Lower lobe of right lung (tissue), 2 donors: ENCODE measurements at regions not wholly inside any gene's neighbourhood (a gene's known extent, or its start where the extent isn't known, plus 50 kb on each side); places are given as distances from the start of the nearest gene placed in this dataset.

Experiments used
- ATAC-seq, 2 donors: fragments of 200-7000 bp; cut with Tn5 transposase; one replicate each; pipeline ENCODE4 v1.9.1; 2020 to 2022; ENCODE audit warnings: mild to moderate bottlenecking in 2 of 2, moderate library complexity in 2 of 2
- DNase-seq: peaks from one replicate; pipeline ENCODE4 v3.0.0-alpha.2; 2020
- H3K27ac ChIP-seq: fragments of 200-600 bp; one replicate; pipeline ENCODE4 v1.8.0; 2022
- H3K27me3 ChIP-seq: fragments of 200-600 bp; one replicate; pipeline ENCODE4 v1.8.0; 2022; ENCODE audit warnings: low read depth
- H3K36me3 ChIP-seq: fragments of 200-600 bp; one replicate; pipeline ENCODE4 v1.8.0; 2022; ENCODE audit warnings: mild to moderate bottlenecking
- H3K4me1 ChIP-seq: fragments of 200-600 bp; one replicate; pipeline ENCODE4 v1.8.0; 2022
- H3K4me3 ChIP-seq: fragments of 200-600 bp; one replicate; pipeline ENCODE4 v1.8.0; 2022; ENCODE audit warnings: mild to moderate bottlenecking
- H3K9me3 ChIP-seq: fragments of 200-600 bp; one replicate; pipeline ENCODE4 v1.8.0; 2022
- intact Hi-C: fragments of 100-400 bp; cut with DNase I; formaldehyde crosslinking; loops from one replicate; pipeline ENCODE4 v1.11.0; 2022
- TF ChIP-seq, protein P1 (sequence below): fragments of 200-600 bp; IDR thresholded peaks from one replicate; pipeline ENCODE4 v1.8.0; 2022; ENCODE audit warnings: antibody characterized with exemption, mild to moderate bottlenecking
- donor health status: DM: no; HTN: yes; CAD: no; lungs with severe emphysema.

DNA sequence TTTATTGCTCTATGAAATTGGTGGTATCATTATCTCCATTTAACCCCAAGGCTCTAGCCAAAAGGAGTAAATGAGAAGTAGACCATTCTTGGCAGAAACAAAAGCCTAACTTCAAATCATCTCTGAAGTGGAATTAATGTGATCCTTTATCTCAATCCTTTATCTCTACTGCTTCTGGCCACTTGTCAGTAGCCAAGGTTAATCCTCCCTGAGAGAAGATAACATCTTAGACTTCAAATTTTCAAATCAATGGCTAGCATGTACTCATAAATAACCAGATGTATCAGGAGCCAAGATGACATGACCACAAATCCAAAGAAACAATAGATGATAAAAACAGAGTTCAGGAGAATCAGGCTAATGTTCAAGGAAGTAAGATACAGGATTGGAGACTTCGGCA, 123.1 kb upstream of the RASSF8 start:
- no peak for ATAC-seq
- TF ChIP-seq, protein P1, sequence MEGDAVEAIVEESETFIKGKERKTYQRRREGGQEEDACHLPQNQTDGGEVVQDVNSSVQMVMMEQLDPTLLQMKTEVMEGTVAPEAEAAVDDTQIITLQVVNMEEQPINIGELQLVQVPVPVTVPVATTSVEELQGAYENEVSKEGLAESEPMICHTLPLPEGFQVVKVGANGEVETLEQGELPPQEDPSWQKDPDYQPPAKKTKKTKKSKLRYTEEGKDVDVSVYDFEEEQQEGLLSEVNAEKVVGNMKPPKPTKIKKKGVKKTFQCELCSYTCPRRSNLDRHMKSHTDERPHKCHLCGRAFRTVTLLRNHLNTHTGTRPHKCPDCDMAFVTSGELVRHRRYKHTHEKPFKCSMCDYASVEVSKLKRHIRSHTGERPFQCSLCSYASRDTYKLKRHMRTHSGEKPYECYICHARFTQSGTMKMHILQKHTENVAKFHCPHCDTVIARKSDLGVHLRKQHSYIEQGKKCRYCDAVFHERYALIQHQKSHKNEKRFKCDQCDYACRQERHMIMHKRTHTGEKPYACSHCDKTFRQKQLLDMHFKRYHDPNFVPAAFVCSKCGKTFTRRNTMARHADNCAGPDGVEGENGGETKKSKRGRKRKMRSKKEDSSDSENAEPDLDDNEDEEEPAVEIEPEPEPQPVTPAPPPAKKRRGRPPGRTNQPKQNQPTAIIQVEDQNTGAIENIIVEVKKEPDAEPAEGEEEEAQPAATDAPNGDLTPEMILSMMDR, result no peak
- intact Hi-C loops, result no loop called here
- H3K4me1 ChIP-seq, result no peaks in the 10 kb centered on the region
- H3K4me3 ChIP-seq, result no peak overlapping the region
- no peak for DNase-seq
- H3K27me3 ChIP-seq, result no peaks in the 10 kb centered on the region
- H3K27ac ChIP-seq, result no peak overlapping the region
- H3K36me3 ChIP-seq, result no peaks in the 10 kb centered on the region
- no peaks in the 10 kb centered on the region for H3K9me3 ChIP-seq

DNA sequence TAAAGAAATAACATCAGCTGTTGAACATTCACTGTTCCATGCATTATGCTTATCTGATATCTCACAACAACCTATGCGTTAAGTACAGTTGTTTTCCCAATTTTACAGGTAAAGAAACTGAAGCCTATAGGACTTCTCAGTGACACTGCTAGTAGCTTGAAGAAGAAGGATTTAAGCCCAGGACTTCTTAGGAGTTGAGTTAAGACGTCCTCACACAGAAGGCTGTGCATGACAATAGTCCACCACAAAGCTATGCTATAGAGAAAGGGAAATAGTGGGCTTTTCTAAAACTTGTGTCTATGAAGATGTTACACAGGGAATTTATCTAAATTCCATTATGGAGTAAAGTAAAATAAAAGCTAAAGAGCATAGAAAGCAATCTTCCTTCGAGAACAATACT, 120.5 kb upstream of the RASSF8 start:
- ATAC-seq, result no peak
- intact Hi-C loops, result no loop called here
- no peak for DNase-seq

DNA sequence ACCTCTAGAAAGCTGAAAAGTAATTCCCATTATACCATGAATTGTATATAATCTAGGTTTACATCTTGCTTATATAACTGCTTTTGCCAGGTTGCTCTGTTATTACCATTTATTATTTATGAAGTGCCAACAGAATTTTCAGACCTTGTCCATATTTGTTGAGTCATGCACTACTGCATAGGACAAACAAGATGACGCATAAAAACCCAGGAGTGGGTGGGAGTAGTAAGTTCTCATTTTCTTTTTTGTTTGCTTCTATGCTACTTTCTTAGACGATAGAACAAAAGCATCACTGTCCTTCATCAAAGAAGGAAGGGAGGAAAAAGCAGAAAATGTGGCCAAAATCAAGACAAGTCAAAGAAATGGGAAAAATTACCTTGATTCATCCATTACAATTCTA, 119.0 kb upstream of the RASSF8 start:
- ATAC-seq (no peak), DNase-seq (no peak)
- no peak overlapping the region for H3K27ac ChIP-seq
- TF ChIP-seq, protein P1, result no peak
- no peaks in the 10 kb centered on the region for H3K9me3 ChIP-seq
- no peak overlapping the region for H3K4me3 ChIP-seq
- H3K36me3 ChIP-seq, result no peaks in the 10 kb centered on the region
- H3K27me3 ChIP-seq, result no peaks in the 10 kb centered on the region
- H3K4me1 ChIP-seq, result no peaks in the 10 kb centered on the region
- intact Hi-C loops, result no loop called here

More for the DNA sequence above, 120.5 kb upstream of the RASSF8 start:
- Histone ChIP-seq H3K9me3 (no peaks in the 10 kb centered on the region), H3K36me3 (no peaks in the 10 kb centered on the region), H3K4me1 (no peaks in the 10 kb centered on the region), H3K4me3 (no peak overlapping the region), H3K27me3 (no peaks in the 10 kb centered on the region), H3K27ac (no peak overlapping the region)
- TF ChIP-seq, protein P1, result no peak

DNA sequence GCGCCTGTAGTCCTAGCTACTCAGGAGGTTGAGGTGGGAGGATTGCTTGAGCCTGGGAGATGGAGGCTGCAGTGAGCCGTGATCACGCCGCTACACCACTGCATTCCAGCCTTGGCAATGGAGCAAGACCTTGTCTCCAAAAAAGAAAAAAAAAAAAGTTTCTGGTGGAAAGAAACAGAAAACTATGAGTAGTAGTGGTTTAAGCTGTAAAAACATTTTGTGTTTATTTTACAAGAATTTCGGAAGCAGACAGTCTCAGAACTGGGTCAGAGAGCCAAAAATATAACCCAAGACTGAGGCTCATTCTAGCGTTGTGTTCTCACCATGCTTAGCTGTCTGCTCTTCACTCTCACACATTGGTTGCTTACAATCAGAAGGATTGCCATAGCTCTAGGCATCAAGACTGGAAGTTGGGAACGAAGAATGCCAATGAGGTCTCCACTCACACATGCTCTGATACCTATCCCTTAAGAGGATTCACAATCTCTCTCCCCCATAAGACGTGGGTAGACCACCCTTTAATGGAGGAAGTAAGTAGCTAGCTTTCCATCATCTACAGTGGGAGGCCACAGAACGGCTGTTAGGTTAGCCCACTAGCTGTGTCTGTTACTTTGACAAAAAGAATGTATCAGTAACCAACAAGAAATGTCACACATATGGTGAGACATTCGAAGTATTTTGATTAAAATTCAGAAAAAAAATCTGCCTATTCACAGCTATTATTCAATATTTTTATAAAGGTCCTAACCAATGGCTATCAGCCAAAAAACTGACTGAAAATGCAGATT, 117.6 kb upstream of the RASSF8 start:
- ATAC-seq (no peak), DNase-seq (no peak)
- Histone ChIP-seq H3K9me3 (no peaks in the 10 kb centered on the region), H3K27ac (no peak overlapping the region), H3K4me1 (no peaks in the 10 kb centered on the region), H3K4me3 (no peak overlapping the region), H3K27me3 (no peaks in the 10 kb centered on the region), H3K36me3 (no peaks in the 10 kb centered on the region)
- TF ChIP-seq, protein P1, result no peak
- intact Hi-C loops, result no loop called here

DNA sequence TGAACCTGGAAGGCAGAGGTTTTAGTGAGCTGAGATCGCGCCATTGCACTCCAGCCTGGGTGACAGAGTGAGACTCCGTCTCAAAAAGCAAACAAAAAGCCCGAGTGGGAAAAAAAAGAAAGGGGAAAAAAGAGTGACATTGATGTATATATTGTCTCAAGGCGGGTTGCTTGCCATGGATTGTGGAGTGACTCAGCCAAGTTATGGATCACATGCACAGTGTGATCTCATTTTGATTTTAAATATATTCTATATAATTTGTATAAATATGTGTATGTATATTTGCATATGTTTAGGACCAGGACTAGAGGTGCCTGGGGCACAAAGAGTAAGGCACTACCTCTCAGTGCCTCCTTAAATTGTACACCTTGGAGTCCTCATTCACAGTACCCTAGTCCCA, 116.2 kb upstream of the RASSF8 start:
- TF ChIP-seq, protein P1, result no peak
- no peaks in the 10 kb centered on the region for H3K4me1 ChIP-seq
- no peak for ATAC-seq
- no peak overlapping the region for H3K27ac ChIP-seq
- no peaks in the 10 kb centered on the region for H3K9me3 ChIP-seq
- no peak overlapping the region for H3K4me3 ChIP-seq
- no peaks in the 10 kb centered on the region for H3K27me3 ChIP-seq
- no peak for DNase-seq
- intact Hi-C loops, result no loop called here
- H3K36me3 ChIP-seq, result no peaks in the 10 kb centered on the region
